ENCODE measurements at regions not wholly inside any gene's neighbourhood (a gene's known extent, or its start where the extent isn't known, plus 50 kb on each side); places are given as distances from the start of the nearest gene placed in this dataset.
"Not testable (repeated sequence)": the region's sequence is repeated elsewhere in the genome, so short reads cannot be mapped to it uniquely, and the experiment has no call there.

- ChIA-PET CTCF (no interaction called here), POLR2A (no interaction called here)
- no peak for DNase-seq (ENCODE audit: low read depth, low spot score)
- no peak for TF ChIP-seq CTCF (IDR thresholded peaks at IDR 0.05; ENCODE audit: insufficient read depth, low read length, missing control alignments)
- H3K4me3 ChIP-seq (ENCODE audit: low read depth, low read length) = no peak overlapping the region
Observed at GRCh38 chr9:101832486-101832885, 94.0 kb upstream of the GRIN3A start.

- DNase-seq (ENCODE audit: low read depth, low spot score); H3K4me3 ChIP-seq (ENCODE audit: low read depth, low read length); POLR2A ChIA-PET; CTCF ChIA-PET: not testable (repeated sequence)
Observed at GRCh38 chr9:101821450-101821849, 83.0 kb upstream of the GRIN3A start.

- CTCF ChIA-PET; H3K4me3 ChIP-seq (ENCODE audit: low read depth, low read length); POLR2A ChIA-PET; DNase-seq (ENCODE audit: low read depth, low spot score): not testable (repeated sequence)
Observed at GRCh38 chr9:101820983-101821382, 82.5 kb upstream of the GRIN3A start.

- H3K4me3 ChIP-seq (ENCODE audit: low read depth, low read length) = no peak overlapping the region
- CTCF ChIA-PET = no interaction called here
- no peak for DNase-seq (ENCODE audit: low read depth, low spot score)
- no peak for TF ChIP-seq CTCF (IDR thresholded peaks at IDR 0.05; ENCODE audit: insufficient read depth, low read length, missing control alignments)
- POLR2A ChIA-PET = no interaction called here
Observed at GRCh38 chr9:101814064-101814463, 75.6 kb upstream of the GRIN3A start.

GRCh38 chr9:101807879-101808278, 69.4 kb upstream of the GRIN3A start:
- H3K4me3 ChIP-seq (ENCODE audit: low read depth, low read length); POLR2A ChIA-PET; CTCF ChIA-PET; DNase-seq (ENCODE audit: low read depth, low spot score): not testable (repeated sequence)

- H3K4me3 ChIP-seq (ENCODE audit: low read depth, low read length) = no peak overlapping the region
- DNase-seq (ENCODE audit: low read depth, low spot score) = no peak
- TF ChIP-seq CTCF (IDR thresholded peaks at IDR 0.05; ENCODE audit: insufficient read depth, low read length, missing control alignments) = no peak
- ChIA-PET CTCF (no interaction called here), POLR2A (no interaction called here)
Observed at GRCh38 chr9:101796044-101796443, 57.6 kb upstream of the GRIN3A start.

- no peak for TF ChIP-seq CTCF (IDR thresholded peaks at IDR 0.05; ENCODE audit: insufficient read depth, low read length, missing control alignments)
- ChIA-PET POLR2A (no interaction called here), CTCF (no interaction called here)
- no peak for DNase-seq (ENCODE audit: low read depth, low spot score)
- H3K4me3 ChIP-seq (ENCODE audit: low read depth, low read length) = no peak overlapping the region
Observed at GRCh38 chr9:101795147-101795546, 56.7 kb upstream of the GRIN3A start.

GRCh38 chr9:101792475-101792874, 54.0 kb upstream of the GRIN3A start:
- H3K4me3 ChIP-seq (ENCODE audit: low read depth, low read length) = no peak overlapping the region
- ChIA-PET CTCF (no interaction called here), POLR2A (no interaction called here)
- TF ChIP-seq CTCF (IDR thresholded peaks at IDR 0.05; ENCODE audit: insufficient read depth, low read length, missing control alignments) = no peak
- DNase-seq (ENCODE audit: low read depth, low spot score) = no peak

Data from AG04449 (cell line).